ENCODE measurements at regions not wholly inside any gene's neighbourhood (a gene's known extent, or its start where the extent isn't known, plus 50 kb on each side); places are given as distances from the start of the nearest gene placed in this dataset.

DNA sequence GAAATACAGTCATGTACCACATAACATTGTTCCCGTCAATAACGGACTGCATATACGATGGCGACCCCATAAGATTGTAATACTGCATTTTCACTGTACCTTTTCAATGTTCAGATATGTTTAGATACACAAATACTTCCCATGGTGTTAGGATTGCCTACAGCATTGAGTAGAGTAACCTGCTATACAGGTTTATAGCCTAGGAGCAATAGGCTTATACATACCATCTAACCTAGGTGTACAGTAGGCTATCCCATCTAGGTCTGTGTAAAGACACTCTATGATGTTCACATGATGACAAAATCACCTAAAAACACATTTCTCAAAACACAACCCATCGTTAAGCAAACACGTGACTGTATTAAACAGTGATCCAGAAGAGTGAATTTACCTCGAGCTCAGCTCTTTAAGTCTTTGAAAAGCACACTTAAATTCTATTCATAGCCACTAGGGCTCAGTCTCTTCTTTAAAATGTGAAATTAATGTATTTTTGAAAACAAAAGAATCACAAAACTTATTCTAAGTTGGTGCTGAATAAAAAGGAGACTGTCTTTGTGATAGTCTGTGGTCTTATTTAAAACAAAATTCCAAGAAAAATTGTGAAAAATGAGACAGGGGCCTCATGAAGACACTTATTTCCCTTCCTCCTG is 239.1 kb upstream of the ARID2 start:
- Mint-ChIP-seq H3K9me3 (peaks cover 0 to 10% (median 3%) of the 10 kb centered on the region in 7 donors), H3K4me1 (no peaks in the 10 kb centered on the region), H3K27ac (no peak overlapping the region), H3K36me3 (no peaks in the 10 kb centered on the region), H3K4me3 (no peak overlapping the region), H3K27me3 (ENCODE audit: low read depth in 3 of 3) (peaks cover 0 to 2% (median 0%) of the 10 kb centered on the region in 3 donors)
- H3K79me2 ChIP-seq (ENCODE audit: insufficient read depth, low read length) = no peaks in the 10 kb centered on the region
- no peaks in the 10 kb centered on the region for H3K36me3 ChIP-seq (replicated peaks in 1 of 2; ENCODE audit: control insufficient read depth in 1 of 2, insufficient read depth in 2 of 2, low read length in 2 of 2)
- no peak overlapping the region for H3K4me3 ChIP-seq (replicated peaks in 1 of 3; ENCODE audit: low read depth in 2 of 3, low read length in 3 of 3)
- WGBS (ENCODE audit: insufficient coverage) = 100% methylated on average over 1 of the region's 7 CpGs
- no peak overlapping the region for H2AFZ ChIP-seq (ENCODE audit: insufficient read depth, low read depth, low read length, poor library complexity, severe bottlenecking)
- intact Hi-C loops (cut with micrococcal nuclease) = no loop called here
- H4K20me1 ChIP-seq (ENCODE audit: insufficient read depth, low read length) = no peaks in the 10 kb centered on the region
- H3K4me2 ChIP-seq (replicated peaks; ENCODE audit: extremely low read depth, low read length, poor library complexity, severe bottlenecking) = no peak overlapping the region
- TF ChIP-seq, protein P1, sequence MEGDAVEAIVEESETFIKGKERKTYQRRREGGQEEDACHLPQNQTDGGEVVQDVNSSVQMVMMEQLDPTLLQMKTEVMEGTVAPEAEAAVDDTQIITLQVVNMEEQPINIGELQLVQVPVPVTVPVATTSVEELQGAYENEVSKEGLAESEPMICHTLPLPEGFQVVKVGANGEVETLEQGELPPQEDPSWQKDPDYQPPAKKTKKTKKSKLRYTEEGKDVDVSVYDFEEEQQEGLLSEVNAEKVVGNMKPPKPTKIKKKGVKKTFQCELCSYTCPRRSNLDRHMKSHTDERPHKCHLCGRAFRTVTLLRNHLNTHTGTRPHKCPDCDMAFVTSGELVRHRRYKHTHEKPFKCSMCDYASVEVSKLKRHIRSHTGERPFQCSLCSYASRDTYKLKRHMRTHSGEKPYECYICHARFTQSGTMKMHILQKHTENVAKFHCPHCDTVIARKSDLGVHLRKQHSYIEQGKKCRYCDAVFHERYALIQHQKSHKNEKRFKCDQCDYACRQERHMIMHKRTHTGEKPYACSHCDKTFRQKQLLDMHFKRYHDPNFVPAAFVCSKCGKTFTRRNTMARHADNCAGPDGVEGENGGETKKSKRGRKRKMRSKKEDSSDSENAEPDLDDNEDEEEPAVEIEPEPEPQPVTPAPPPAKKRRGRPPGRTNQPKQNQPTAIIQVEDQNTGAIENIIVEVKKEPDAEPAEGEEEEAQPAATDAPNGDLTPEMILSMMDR (IDR thresholded peaks at IDR 0.05) = no peak
- no peak overlapping the region for H3K9ac ChIP-seq (ENCODE audit: insufficient read depth, low read length, poor library complexity, severe bottlenecking)
- DNase-seq = no peak
- no peaks in the 10 kb centered on the region for H3K9me3 ChIP-seq (replicated peaks in 1 of 2; ENCODE audit: control insufficient read depth in 1 of 2, insufficient read depth in 1 of 2, low read length in 2 of 2)
- H3K27ac ChIP-seq (ENCODE audit: low read depth in 1 of 2, low read length in 2 of 2) = no peak overlapping the region
- no peaks in the 10 kb centered on the region for H3K27me3 ChIP-seq (ENCODE audit: control insufficient read depth in 2 of 2, insufficient read depth in 2 of 2, low read length in 2 of 2)
- no peaks in the 10 kb centered on the region for H3K4me1 ChIP-seq (ENCODE audit: control insufficient read depth in 1 of 2, insufficient read depth in 2 of 2, low read length in 2 of 2)

DNA sequence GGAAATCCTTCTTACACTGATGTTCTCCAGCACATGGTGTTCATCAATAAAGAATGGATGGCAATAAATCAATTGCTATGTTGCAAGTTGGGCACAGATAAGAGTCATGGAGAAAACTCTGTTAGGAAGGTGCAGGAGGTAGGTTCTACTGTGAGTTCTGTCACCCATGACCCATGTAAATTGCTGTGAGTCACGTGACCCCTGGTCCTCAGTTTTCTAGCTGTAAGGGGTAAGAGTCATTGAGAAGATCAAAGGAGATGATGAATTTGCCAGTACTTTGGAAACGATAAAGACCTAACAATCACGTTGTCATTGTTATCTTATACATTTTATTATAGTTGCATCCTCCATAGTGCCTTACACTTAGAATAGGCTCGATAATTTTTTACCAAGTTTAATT is 235.2 kb upstream of the ARID2 start:
- Histone ChIP-seq H4K20me1 (ENCODE audit: insufficient read depth, low read length) (no peaks in the 10 kb centered on the region), H3K9me3 (replicated peaks in 1 of 2; ENCODE audit: control insufficient read depth in 1 of 2, insufficient read depth in 1 of 2, low read length in 2 of 2) (no peaks in the 10 kb centered on the region), H3K27ac (ENCODE audit: low read depth in 1 of 2, low read length in 2 of 2) (no peak overlapping the region), H2AFZ (ENCODE audit: insufficient read depth, low read depth, low read length, poor library complexity, severe bottlenecking) (no peak overlapping the region), H3K27me3 (ENCODE audit: control insufficient read depth in 2 of 2, insufficient read depth in 2 of 2, low read length in 2 of 2) (no peaks in the 10 kb centered on the region), H3K36me3 (replicated peaks in 1 of 2; ENCODE audit: control insufficient read depth in 1 of 2, insufficient read depth in 2 of 2, low read length in 2 of 2) (no peaks in the 10 kb centered on the region), H3K4me3 (replicated peaks in 1 of 3; ENCODE audit: low read depth in 2 of 3, low read length in 3 of 3) (no peak overlapping the region), H3K79me2 (ENCODE audit: insufficient read depth, low read length) (no peaks in the 10 kb centered on the region), H3K9ac (ENCODE audit: insufficient read depth, low read length, poor library complexity, severe bottlenecking) (no peak overlapping the region), H3K4me2 (replicated peaks; ENCODE audit: extremely low read depth, low read length, poor library complexity, severe bottlenecking) (no peak overlapping the region), H3K4me1 (ENCODE audit: control insufficient read depth in 1 of 2, insufficient read depth in 2 of 2, low read length in 2 of 2) (no peaks in the 10 kb centered on the region)
- Mint-ChIP-seq H3K27ac (no peak overlapping the region), H3K4me3 (no peak overlapping the region), H3K27me3 (ENCODE audit: low read depth in 3 of 3) (peaks cover 0 to 2% (median 0%) of the 10 kb centered on the region in 3 donors), H3K9me3 (peaks cover 0 to 14% (median 7%) of the 10 kb centered on the region in 7 donors), H3K4me1 (no peaks in the 10 kb centered on the region), H3K36me3 (no peaks in the 10 kb centered on the region)
- TF ChIP-seq, protein P1 (IDR thresholded peaks at IDR 0.05) = no peak
- no CpG with 5 or more reads among the region's 4 CpGs for WGBS (ENCODE audit: insufficient coverage)
- intact Hi-C loops (cut with micrococcal nuclease) = no loop called here
- no peak for DNase-seq

Measured in CD14-positive monocyte (primary cell).